ENCODE measurements at regions not wholly inside any gene's neighbourhood (a gene's known extent, or its start where the extent isn't known, plus 50 kb on each side); places are given as distances from the start of the nearest gene placed in this dataset.

DNA sequence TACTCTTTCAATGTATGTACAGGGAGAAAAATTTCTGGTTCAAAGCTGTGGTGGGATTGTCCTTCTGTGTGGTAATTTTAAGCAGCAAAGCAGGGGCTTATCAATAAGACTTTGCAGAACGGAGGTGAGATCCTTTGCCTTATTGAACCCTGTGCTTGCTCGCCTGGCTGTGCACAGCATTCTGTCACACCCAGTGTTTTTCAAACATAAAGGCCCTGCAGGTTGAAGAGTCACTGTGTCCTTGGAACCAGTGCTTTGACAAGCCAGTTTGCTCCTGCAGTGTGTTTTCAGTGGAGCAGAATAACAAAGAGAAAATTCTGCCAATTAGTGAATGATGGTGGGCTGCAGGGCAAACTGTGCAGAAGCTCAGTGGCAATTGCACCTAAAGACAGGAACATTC is 236.7 kb upstream of the PCSK5 start:
- Histone ChIP-seq H3K27ac (ENCODE audit: insufficient read depth, low read depth, low read length) (no peak overlapping the region), H3K36me3 (ENCODE audit: control insufficient read depth in 2 of 2, extremely low read depth in 1 of 2, insufficient read depth in 2 of 2, low read length in 2 of 2) (no peaks in the 10 kb centered on the region), H3K79me2 (ENCODE audit: control insufficient read depth, insufficient read depth, low read length) (no peaks in the 10 kb centered on the region), H3K4me2 (ENCODE audit: insufficient read depth, low read length) (no peak overlapping the region), H3K4me3 (replicated peaks in 1 of 3; ENCODE audit: insufficient read depth in 1 of 3, low read depth in 1 of 3, low read length in 3 of 3) (no peak overlapping the region), H3K9me3 (replicated peaks; ENCODE audit: control insufficient read depth, insufficient read depth, low read length) (no peaks in the 10 kb centered on the region), H3K9me1 (replicated peaks; ENCODE audit: control insufficient read depth, extremely low read depth, insufficient read depth, low read length) (no peaks in the 10 kb centered on the region), H3K27me3 (ENCODE audit: control insufficient read depth in 2 of 2, insufficient read depth in 2 of 2, low read length in 2 of 2) (no peaks in the 10 kb centered on the region), H3K9ac (replicated peaks; ENCODE audit: extremely low read depth, insufficient read depth, low read length) (no peak overlapping the region), H4K20me1 (replicated peaks; ENCODE audit: control insufficient read depth, extremely low read depth, insufficient read depth, low read length) (no peaks in the 10 kb centered on the region), H3K4me1 (ENCODE audit: control insufficient read depth, extremely low read depth, insufficient read depth, low read length) (no peaks in the 10 kb centered on the region), H2AFZ (ENCODE audit: low read depth, low read length) (no peak overlapping the region)
- ChIA-PET CTCF (no interaction called here), POLR2A (no interaction called here)
- no TSS peak for BruUV-seq (replicated peaks)
- dilution Hi-C loops (cut with MboI; ENCODE audit: extremely low pct_ligation_motif_present, low sequenced_read_pairs) = no loop called here
- intact Hi-C loops (cut with micrococcal nuclease) = no loop called here
- TF ChIP-seq FOS (IDR thresholded peaks at IDR 0.05; ENCODE audit: borderline replicate concordance, insufficient read depth, low read length) = no peak
- no peak for TF ChIP-seq POLR2A (IDR thresholded peaks at IDR 0.05; ENCODE audit: low read depth, low read length)
- no peak for TF ChIP-seq GATA2 (IDR thresholded peaks at IDR 0.05; ENCODE audit: insufficient read depth, insufficient read length, low read depth, low read length)
- TF ChIP-seq, protein P1, sequence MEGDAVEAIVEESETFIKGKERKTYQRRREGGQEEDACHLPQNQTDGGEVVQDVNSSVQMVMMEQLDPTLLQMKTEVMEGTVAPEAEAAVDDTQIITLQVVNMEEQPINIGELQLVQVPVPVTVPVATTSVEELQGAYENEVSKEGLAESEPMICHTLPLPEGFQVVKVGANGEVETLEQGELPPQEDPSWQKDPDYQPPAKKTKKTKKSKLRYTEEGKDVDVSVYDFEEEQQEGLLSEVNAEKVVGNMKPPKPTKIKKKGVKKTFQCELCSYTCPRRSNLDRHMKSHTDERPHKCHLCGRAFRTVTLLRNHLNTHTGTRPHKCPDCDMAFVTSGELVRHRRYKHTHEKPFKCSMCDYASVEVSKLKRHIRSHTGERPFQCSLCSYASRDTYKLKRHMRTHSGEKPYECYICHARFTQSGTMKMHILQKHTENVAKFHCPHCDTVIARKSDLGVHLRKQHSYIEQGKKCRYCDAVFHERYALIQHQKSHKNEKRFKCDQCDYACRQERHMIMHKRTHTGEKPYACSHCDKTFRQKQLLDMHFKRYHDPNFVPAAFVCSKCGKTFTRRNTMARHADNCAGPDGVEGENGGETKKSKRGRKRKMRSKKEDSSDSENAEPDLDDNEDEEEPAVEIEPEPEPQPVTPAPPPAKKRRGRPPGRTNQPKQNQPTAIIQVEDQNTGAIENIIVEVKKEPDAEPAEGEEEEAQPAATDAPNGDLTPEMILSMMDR (IDR thresholded peaks at IDR 0.05; ENCODE audit: extremely low read depth in 1 of 2, insufficient read depth in 1 of 2, low read depth in 1 of 2, low read length in 2 of 2) = no peak
- no peak for TF ChIP-seq EZH2 (IDR thresholded peaks at IDR 0.05; ENCODE audit: borderline replicate concordance, low read depth, low read length, severe bottlenecking)
- TF ChIP-seq MYC (IDR thresholded peaks at IDR 0.05; ENCODE audit: low read depth, low read length) = no peak
- no peak for TF ChIP-seq POLR2AphosphoS5 (IDR thresholded peaks at IDR 0.05; ENCODE audit: insufficient read depth, low read depth, low read length)
- TF ChIP-seq, protein P2, sequence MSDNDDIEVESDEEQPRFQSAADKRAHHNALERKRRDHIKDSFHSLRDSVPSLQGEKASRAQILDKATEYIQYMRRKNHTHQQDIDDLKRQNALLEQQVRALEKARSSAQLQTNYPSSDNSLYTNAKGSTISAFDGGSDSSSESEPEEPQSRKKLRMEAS (IDR thresholded peaks at IDR 0.05; ENCODE audit: insufficient read depth, insufficient read length) = no peak
- no peak for TF ChIP-seq JUN (IDR thresholded peaks at IDR 0.05; ENCODE audit: borderline replicate concordance, insufficient read depth, insufficient read length, low read depth)
- DNase-seq (ENCODE audit: low read depth, low spot score) (no peak), FAIRE-seq (no peak)
